ENCODE measurements at regions not wholly inside any gene's neighbourhood (a gene's known extent, or its start where the extent isn't known, plus 50 kb on each side); places are given as distances from the start of the nearest gene placed in this dataset.
"Not testable (repeated sequence)": the region's sequence is repeated elsewhere in the genome, so short reads cannot be mapped to it uniquely, and the experiment has no call there.

- Histone ChIP-seq H3K4me3 (replicated peaks; ENCODE audit: low read depth, low read length) (no peak overlapping the region), H3K27me3 (replicated peaks; ENCODE audit: control insufficient read depth, insufficient read depth, low read length) (no peaks in the 10 kb centered on the region), H3K36me3 (ENCODE audit: control insufficient read depth, insufficient read depth, low read length) (no peaks in the 10 kb centered on the region)
- TF ChIP-seq CTCF (IDR thresholded peaks at IDR 0.05; ENCODE audit: insufficient read depth, low read length, poor library complexity, severe bottlenecking), result no peak
- no peak for DNase-seq (ENCODE audit: extremely low read depth, insufficient read length)
These were observed 189.0 kb downstream of the CETN3 start for GRCh38 chr5:90220554-90220953.

GRCh38 chr5:90214991-90215390 is 194.6 kb downstream of the CETN3 start:
- no peak for TF ChIP-seq CTCF (IDR thresholded peaks at IDR 0.05; ENCODE audit: insufficient read depth, low read length, poor library complexity, severe bottlenecking)
- H3K27me3 ChIP-seq (replicated peaks; ENCODE audit: control insufficient read depth, insufficient read depth, low read length), result no peaks in the 10 kb centered on the region
- no peaks in the 10 kb centered on the region for H3K36me3 ChIP-seq (ENCODE audit: control insufficient read depth, insufficient read depth, low read length)
- H3K4me3 ChIP-seq (replicated peaks; ENCODE audit: low read depth, low read length), result no peak overlapping the region
- no peak for DNase-seq (ENCODE audit: extremely low read depth, insufficient read length)

GRCh38 chr5:90208323-90208722 is 201.2 kb downstream of the CETN3 start:
- not testable (repeated sequence) for DNase-seq (ENCODE audit: extremely low read depth, insufficient read length); H3K4me3 ChIP-seq (replicated peaks; ENCODE audit: low read depth, low read length); H3K36me3 ChIP-seq (ENCODE audit: control insufficient read depth, insufficient read depth, low read length); H3K27me3 ChIP-seq (replicated peaks; ENCODE audit: control insufficient read depth, insufficient read depth, low read length)

- no peak for TF ChIP-seq CTCF (IDR thresholded peaks at IDR 0.05; ENCODE audit: insufficient read depth, low read length, poor library complexity, severe bottlenecking)
- Histone ChIP-seq H3K4me3 (replicated peaks; ENCODE audit: low read depth, low read length) (no peak overlapping the region), H3K36me3 (ENCODE audit: control insufficient read depth, insufficient read depth, low read length) (no peaks in the 10 kb centered on the region), H3K27me3 (replicated peaks; ENCODE audit: control insufficient read depth, insufficient read depth, low read length) (no peaks in the 10 kb centered on the region)
- DNase-seq (ENCODE audit: extremely low read depth, insufficient read length), result no peak
These were observed 207.6 kb downstream of the CETN3 start for GRCh38 chr5:90201923-90202322.

GRCh38 chr5:90193185-90193822 is 216.3 kb downstream of the CETN3 start:
- Histone ChIP-seq H3K4me3 (replicated peaks; ENCODE audit: low read depth, low read length) (no peak overlapping the region), H3K36me3 (ENCODE audit: control insufficient read depth, insufficient read depth, low read length) (no peaks in the 10 kb centered on the region), H3K27me3 (replicated peaks; ENCODE audit: control insufficient read depth, insufficient read depth, low read length) (no peaks in the 10 kb centered on the region)
- no peak for TF ChIP-seq CTCF (IDR thresholded peaks at IDR 0.05; ENCODE audit: insufficient read depth, low read length, poor library complexity, severe bottlenecking)
- no peak for DNase-seq (ENCODE audit: extremely low read depth, insufficient read length)

GRCh38 chr5:90191352-90192045 is 218.1 kb downstream of the CETN3 start:
- DNase-seq (ENCODE audit: extremely low read depth, insufficient read length), result no peak
- H3K27me3 ChIP-seq (replicated peaks; ENCODE audit: control insufficient read depth, insufficient read depth, low read length), result no peaks in the 10 kb centered on the region
- H3K4me3 ChIP-seq (replicated peaks; ENCODE audit: low read depth, low read length), result no peak overlapping the region
- no peaks in the 10 kb centered on the region for H3K36me3 ChIP-seq (ENCODE audit: control insufficient read depth, insufficient read depth, low read length)
- no peak for TF ChIP-seq CTCF (IDR thresholded peaks at IDR 0.05; ENCODE audit: insufficient read depth, low read length, poor library complexity, severe bottlenecking)
